GM23338 (cell line): ENCODE measurements at regions not wholly inside any gene's neighbourhood (a gene's known extent, or its start where the extent isn't known, plus 50 kb on each side); places are given as distances from the start of the nearest gene placed in this dataset.

Source experiments
- ATAC-seq: fragments of 200-7000 bp; cut with Tn5 transposase; 3 replicates; pipeline ENCODE4 v1.9.1; 2020
- DNase-seq: peaks from one replicate; pipeline ENCODE4 v3.0.0-alpha.2; 2015; ENCODE audit warnings: low spot score
- H2AFZ ChIP-seq: fragments of 200-600 bp; sonication (generic); 2 replicates; pipeline ENCODE4 v1.8.0; 2016; ENCODE audit warnings: antibody characterized with exemption, mild to moderate bottlenecking, moderate library complexity
- H3F3A ChIP-seq: fragments of 200-600 bp; sonication (generic); replicated peaks from 2 replicates; pipeline ENCODE4 v1.8.0; 2017; ENCODE audit warnings: antibody characterized with exemption, mixed run types, low read depth
- H3K27ac ChIP-seq: fragments of 200-600 bp; sonication (generic); 2 replicates; pipeline ENCODE4 v1.6.1; 2016; ENCODE audit warnings: low read depth
- H3K27me3 ChIP-seq: fragments of 200-600 bp; sonication (generic); 2 replicates; pipeline ENCODE4 v1.8.0; 2016; ENCODE audit warnings: mild to moderate bottlenecking, mixed run types, moderate library complexity; ENCODE audit not compliant: insufficient read depth
- H3K36me3 ChIP-seq: fragments of 200-600 bp; sonication (generic); 2 replicates; pipeline ENCODE4 v1.8.0; 2016; ENCODE audit warnings: mild to moderate bottlenecking; ENCODE audit not compliant: insufficient read depth
- H3K4me1 ChIP-seq: fragments of 200-600 bp; sonication (generic); 2 replicates; pipeline ENCODE4 v1.8.0; 2016; ENCODE audit warnings: mild to moderate bottlenecking, moderate library complexity; ENCODE audit not compliant: insufficient read depth
- H3K4me2 ChIP-seq: fragments of 200-600 bp; sonication (generic); 2 replicates; pipeline ENCODE4 v1.7.1; 2017; ENCODE audit warnings: mixed run types
- H3K4me3 ChIP-seq: fragments of 200-600 bp; sonication (generic); 2 replicates; pipeline ENCODE4 v1.6.1; 2016; ENCODE audit warnings: mixed run types
- H3K79me2 ChIP-seq: fragments of 200-600 bp; sonication (generic); replicated peaks from 2 replicates; pipeline ENCODE4 v1.8.0; 2017; ENCODE audit warnings: mild to moderate bottlenecking; ENCODE audit not compliant: insufficient read depth
- H3K9me2 ChIP-seq: fragments of 200-600 bp; sonication (generic); 2 replicates; pipeline ENCODE4 v1.8.0; 2017; ENCODE audit not compliant: insufficient read depth
- H4K20me1 ChIP-seq: fragments of 200-600 bp; sonication (generic); replicated peaks from 2 replicates; pipeline ENCODE4 v1.8.0; 2017; ENCODE audit warnings: mild to moderate bottlenecking; ENCODE audit not compliant: insufficient read depth
- H3K27ac Mint-ChIP-seq: 2 replicates; pipeline ENCODE4 v1.8.0; 2020; ENCODE audit warnings: inconsistent platforms, mild to moderate bottlenecking, moderate library complexity, mixed read lengths
- H3K27me3 Mint-ChIP-seq: 3 replicates; pipeline ENCODE4 v1.8.0; 2022; ENCODE audit warnings: low read depth, mild to moderate bottlenecking, moderate library complexity, mixed read lengths, inconsistent platforms; ENCODE audit not compliant: insufficient read depth, poor library complexity
- H3K36me3 Mint-ChIP-seq: 3 replicates; pipeline ENCODE4 v1.8.0; 2021; ENCODE audit warnings: low read depth, mild to moderate bottlenecking, inconsistent platforms, moderate library complexity, mixed read lengths
- H3K4me1 Mint-ChIP-seq: 3 replicates; pipeline ENCODE4 v1.8.0; 2020; ENCODE audit warnings: mild to moderate bottlenecking, inconsistent platforms, mixed read lengths
- H3K4me3 Mint-ChIP-seq: 3 replicates; pipeline ENCODE4 v1.8.0; 2021; ENCODE audit warnings: moderate library complexity, mild to moderate bottlenecking, inconsistent platforms, mixed read lengths
- H3K9me3 Mint-ChIP-seq: 3 replicates; pipeline ENCODE4 v1.8.0; 2020; ENCODE audit warnings: moderate library complexity, mild to moderate bottlenecking, inconsistent platforms, mixed read lengths
- CREB1 ChIP-seq: fragments of 250-450 bp; sonication (Bioruptor Pico); IDR thresholded peaks from 2 replicates; pipeline ENCODE4 v1.5.0; 2020; ENCODE audit warnings: low read depth, mild to moderate bottlenecking, moderate library complexity
- EZH2 ChIP-seq: fragments of 200-600 bp; sonication (generic); IDR thresholded peaks from one replicate; pipeline ENCODE4 v1.8.0; 2017; ENCODE audit warnings: antibody characterized with exemption, mild to moderate bottlenecking, low read depth; ENCODE audit not compliant: unreplicated experiment
- EZH2phosphoT487 ChIP-seq: fragments of 200-600 bp; sonication (generic); IDR thresholded peaks from one replicate; pipeline ENCODE4 v1.8.1; 2018; ENCODE audit warnings: antibody characterized with exemption; ENCODE audit not compliant: unreplicated experiment
- NANOG ChIP-seq: IDR thresholded peaks from 2 replicates; pipeline ENCODE4 v1.6.1; 2016; ENCODE audit warnings: antibody characterized with exemption, borderline replicate concordance
- POLR2AphosphoS5 ChIP-seq: IDR thresholded peaks from 2 replicates; pipeline ENCODE4 v1.6.1; 2016; ENCODE audit warnings: antibody characterized with exemption, low read depth
- STAT1 ChIP-seq: IDR thresholded peaks from one replicate; pipeline ENCODE4 v1.6.1; 2016; ENCODE audit warnings: antibody characterized with exemption; ENCODE audit not compliant: unreplicated experiment
- ZNF114 ChIP-seq: fragments of 250-450 bp; sonication (Bioruptor Pico); IDR thresholded peaks from 2 replicates; pipeline ENCODE4 v1.5.0; 2020; ENCODE audit warnings: mild to moderate bottlenecking, moderate library complexity
- TF ChIP-seq, protein P1 (sequence below), 2 experiments: fragments of 200-600 bp in 1 of 2; sonication (generic) in 1 of 2; conservative IDR thresholded peaks; 2 replicates each; pipeline versions ENCODE4 v1.5.1 to v1.6.1; 2016 to 2017; ENCODE audit warnings: antibody characterized with exemption in 2 of 2, low read depth in 2 of 2, mild to moderate bottlenecking in 2 of 2, moderate library complexity in 1 of 2
- TF ChIP-seq, protein P2 (sequence below): IDR thresholded peaks from 2 replicates; pipeline ENCODE4 v1.6.1; 2016; ENCODE audit warnings: antibody characterized with exemption

DNA sequence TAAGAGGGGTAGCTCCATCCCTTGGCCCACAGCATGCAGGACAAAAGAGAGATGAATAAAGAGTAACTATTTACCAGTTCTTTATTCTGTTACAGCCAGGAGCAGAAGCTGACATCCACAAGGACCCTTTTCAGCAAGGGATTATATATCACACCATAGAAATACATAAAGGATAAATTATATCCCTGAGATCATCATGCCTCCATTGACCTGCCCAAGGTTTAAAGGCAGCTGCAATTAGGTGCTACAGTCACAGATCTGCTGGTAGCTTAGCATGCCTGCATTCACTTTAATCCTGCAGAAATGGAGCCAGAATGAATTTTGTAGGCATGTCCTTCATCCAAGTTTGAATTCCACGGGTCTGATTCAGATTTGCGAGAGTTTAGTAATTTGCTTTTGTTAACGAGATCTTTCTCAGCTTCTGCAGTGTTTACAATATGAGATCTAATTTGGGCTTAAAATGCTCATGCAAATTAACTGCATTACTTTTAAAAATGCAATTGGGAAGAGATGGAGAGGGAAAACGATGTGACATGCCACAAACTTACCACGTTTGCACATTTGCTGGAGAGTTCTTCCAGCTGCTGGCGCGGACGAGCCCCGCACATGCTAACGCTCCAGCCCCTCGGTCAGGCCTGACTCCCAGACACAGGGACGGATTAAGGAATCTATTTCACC lies 327.0 kb upstream of the NOCT start (continued):
- TF ChIP-seq, protein P1, sequence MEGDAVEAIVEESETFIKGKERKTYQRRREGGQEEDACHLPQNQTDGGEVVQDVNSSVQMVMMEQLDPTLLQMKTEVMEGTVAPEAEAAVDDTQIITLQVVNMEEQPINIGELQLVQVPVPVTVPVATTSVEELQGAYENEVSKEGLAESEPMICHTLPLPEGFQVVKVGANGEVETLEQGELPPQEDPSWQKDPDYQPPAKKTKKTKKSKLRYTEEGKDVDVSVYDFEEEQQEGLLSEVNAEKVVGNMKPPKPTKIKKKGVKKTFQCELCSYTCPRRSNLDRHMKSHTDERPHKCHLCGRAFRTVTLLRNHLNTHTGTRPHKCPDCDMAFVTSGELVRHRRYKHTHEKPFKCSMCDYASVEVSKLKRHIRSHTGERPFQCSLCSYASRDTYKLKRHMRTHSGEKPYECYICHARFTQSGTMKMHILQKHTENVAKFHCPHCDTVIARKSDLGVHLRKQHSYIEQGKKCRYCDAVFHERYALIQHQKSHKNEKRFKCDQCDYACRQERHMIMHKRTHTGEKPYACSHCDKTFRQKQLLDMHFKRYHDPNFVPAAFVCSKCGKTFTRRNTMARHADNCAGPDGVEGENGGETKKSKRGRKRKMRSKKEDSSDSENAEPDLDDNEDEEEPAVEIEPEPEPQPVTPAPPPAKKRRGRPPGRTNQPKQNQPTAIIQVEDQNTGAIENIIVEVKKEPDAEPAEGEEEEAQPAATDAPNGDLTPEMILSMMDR (conservative IDR thresholded peaks at IDR 0.05; ENCODE audit: low read depth in 2 of 2): no peak
- no peak for TF ChIP-seq EZH2phosphoT487
- TF ChIP-seq STAT1: no peak
- TF ChIP-seq POLR2AphosphoS5: no peak
- no peak for TF ChIP-seq NANOG

DNA sequence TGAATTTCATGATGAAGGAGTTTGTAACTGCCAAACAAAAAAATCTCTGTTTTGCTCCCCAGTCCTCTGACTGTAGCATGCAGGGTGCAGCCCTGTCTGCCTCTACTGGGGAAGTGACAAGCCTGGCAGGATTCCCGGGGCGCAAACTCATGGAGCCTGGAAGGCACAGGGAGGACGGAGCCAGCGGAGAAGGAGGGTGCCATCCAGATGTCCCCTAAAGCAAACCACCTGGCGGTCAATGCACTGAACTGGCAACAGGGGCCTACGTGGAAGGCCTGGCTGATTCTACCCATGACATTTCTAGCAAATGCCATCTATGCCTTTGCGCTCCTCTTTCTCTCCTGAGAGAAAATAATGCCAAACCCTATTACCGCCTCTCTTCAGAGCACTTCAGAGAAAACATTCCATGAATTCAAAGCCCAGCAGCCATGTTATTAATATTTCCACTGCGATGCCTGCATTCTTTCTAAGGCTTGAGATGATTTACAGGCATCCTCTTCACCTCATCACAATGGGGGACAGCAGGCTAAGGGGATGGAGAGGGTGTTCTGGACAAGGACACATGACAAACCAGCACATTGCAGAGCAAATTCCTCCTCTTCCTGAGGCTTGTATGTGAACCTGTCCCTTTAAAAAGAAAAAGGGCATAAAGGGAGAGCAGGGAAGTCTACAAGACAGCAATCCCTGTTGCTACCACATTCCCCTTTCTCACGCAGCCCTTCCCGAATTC lies 329.3 kb upstream of the NOCT start:
- no peak overlapping the region for H3K27ac ChIP-seq
- TF ChIP-seq POLR2AphosphoS5: no peak
- TF ChIP-seq, protein P1 (conservative IDR thresholded peaks at IDR 0.05; ENCODE audit: low read depth in 2 of 2): 0 out of 4 replicates have a peak, but pooled peaks have one; percentile 1 to 12
- Mint-ChIP-seq H3K9me3 (no peaks in the 10 kb centered on the region; the same call in 2 of the 3 replicates), H3K27ac (peak overlapping the region; percentile 30; the same call in 1 of the 2 replicates), H3K4me3 (no peak overlapping the region), H3K36me3 (no peaks in the 10 kb centered on the region), H3K27me3 (peaks cover 2% of the 10 kb centered on the region), H3K4me1 (peaks cover 18% of the 10 kb centered on the region)
- ATAC-seq: no peak
- no peaks in the 10 kb centered on the region for H3F3A ChIP-seq
- no peaks in the 10 kb centered on the region for H4K20me1 ChIP-seq
- DNase-seq: no peak
- H3K27me3 ChIP-seq: no peaks in the 10 kb centered on the region
- H3K4me1 ChIP-seq: peaks cover 18% of the 10 kb centered on the region
- no peaks in the 10 kb centered on the region for H3K79me2 ChIP-seq
- H3K36me3 ChIP-seq: 0 out of 2 replicates have a peak, but pooled peaks cover 2% of the 10 kb centered on the region
- no peaks in the 10 kb centered on the region for H3K9me2 ChIP-seq
- H3K4me3 ChIP-seq: no peak overlapping the region
- H3K4me2 ChIP-seq: no peak overlapping the region
- H2AFZ ChIP-seq: peak overlapping the region; percentile 80

DNA sequence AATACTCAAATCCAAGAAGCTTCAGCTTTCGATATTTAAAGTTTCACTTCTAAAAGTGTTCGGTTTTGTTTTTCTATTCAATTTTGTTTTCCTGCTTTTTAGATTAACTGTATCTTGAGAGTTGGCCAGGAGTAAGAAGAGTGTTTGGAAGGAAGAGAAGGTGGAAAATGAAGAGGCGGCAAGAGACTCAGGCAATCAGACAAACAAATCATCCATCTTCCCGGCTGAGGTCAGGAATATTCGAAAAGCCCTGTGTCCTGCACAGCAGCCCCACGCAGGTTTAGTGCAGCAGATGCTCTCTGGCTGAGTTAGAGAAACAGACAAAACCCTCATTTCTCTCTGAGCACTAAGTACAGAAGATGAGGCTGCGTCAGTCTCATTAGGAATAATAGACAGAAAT lies 330.3 kb upstream of the NOCT start:
- peaks cover 2% of the 10 kb centered on the region for H3K27me3 Mint-ChIP-seq
- H3K79me2 ChIP-seq: no peaks in the 10 kb centered on the region
- H3K9me2 ChIP-seq: no peaks in the 10 kb centered on the region
- no peak for ATAC-seq
- H3F3A ChIP-seq: no peaks in the 10 kb centered on the region
- no peak overlapping the region for H3K27ac Mint-ChIP-seq
- peaks cover 26% of the 10 kb centered on the region for H3K4me1 Mint-ChIP-seq
- H3K4me1 ChIP-seq: peaks cover 18% of the 10 kb centered on the region
- no peak overlapping the region for H3K27ac ChIP-seq
- H3K36me3 Mint-ChIP-seq: no peaks in the 10 kb centered on the region
- H3K36me3 ChIP-seq: 0 out of 2 replicates have a peak, but pooled peaks cover 2% of the 10 kb centered on the region
- no peaks in the 10 kb centered on the region for H4K20me1 ChIP-seq
- H3K4me3 ChIP-seq: no peak overlapping the region
- no peak overlapping the region for H3K4me3 Mint-ChIP-seq
- H3K4me2 ChIP-seq: no peak overlapping the region
- no peak overlapping the region for H2AFZ ChIP-seq
- H3K9me3 Mint-ChIP-seq: no peaks in the 10 kb centered on the region; the same call in 2 of the 3 replicates
- no peak for DNase-seq
- H3K27me3 ChIP-seq: no peaks in the 10 kb centered on the region
- TF ChIP-seq, protein P1 (conservative IDR thresholded peaks at IDR 0.05; ENCODE audit: low read depth in 2 of 2): no peak
- TF ChIP-seq STAT1 (no peak), ZNF114 (CRISPR knock-in tag) (no peak), CREB1 (CRISPR knock-in tag) (no peak), EZH2 (no peak)
- TF ChIP-seq, protein P2, sequence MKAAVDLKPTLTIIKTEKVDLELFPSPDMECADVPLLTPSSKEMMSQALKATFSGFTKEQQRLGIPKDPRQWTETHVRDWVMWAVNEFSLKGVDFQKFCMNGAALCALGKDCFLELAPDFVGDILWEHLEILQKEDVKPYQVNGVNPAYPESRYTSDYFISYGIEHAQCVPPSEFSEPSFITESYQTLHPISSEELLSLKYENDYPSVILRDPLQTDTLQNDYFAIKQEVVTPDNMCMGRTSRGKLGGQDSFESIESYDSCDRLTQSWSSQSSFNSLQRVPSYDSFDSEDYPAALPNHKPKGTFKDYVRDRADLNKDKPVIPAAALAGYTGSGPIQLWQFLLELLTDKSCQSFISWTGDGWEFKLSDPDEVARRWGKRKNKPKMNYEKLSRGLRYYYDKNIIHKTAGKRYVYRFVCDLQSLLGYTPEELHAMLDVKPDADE: no peak
